ENCODE measurements at regions not wholly inside any gene's neighbourhood (a gene's known extent, or its start where the extent isn't known, plus 50 kb on each side); places are given as distances from the start of the nearest gene placed in this dataset.

DNA sequence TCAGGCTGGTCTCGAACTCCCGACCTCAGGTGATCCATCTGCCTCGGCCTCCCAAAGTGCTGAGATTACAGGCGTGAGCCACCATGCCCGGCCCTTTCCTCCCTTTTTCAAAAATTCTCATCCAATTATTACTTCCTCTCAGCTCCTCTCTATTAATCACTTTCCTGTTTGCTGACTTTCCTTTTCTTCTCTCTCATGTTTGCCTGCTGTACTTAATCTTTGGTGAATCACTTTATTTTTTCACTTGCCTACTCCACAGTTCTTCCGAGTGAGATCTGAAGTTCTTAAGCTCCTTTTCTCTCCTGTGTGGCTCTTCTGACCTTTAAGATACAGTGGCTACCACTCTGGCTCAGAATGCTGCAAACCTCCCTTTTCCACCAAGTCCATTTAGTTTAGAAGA lies 126.3 kb upstream of the SERTAD2 start:
- TF ChIP-seq, protein P1, sequence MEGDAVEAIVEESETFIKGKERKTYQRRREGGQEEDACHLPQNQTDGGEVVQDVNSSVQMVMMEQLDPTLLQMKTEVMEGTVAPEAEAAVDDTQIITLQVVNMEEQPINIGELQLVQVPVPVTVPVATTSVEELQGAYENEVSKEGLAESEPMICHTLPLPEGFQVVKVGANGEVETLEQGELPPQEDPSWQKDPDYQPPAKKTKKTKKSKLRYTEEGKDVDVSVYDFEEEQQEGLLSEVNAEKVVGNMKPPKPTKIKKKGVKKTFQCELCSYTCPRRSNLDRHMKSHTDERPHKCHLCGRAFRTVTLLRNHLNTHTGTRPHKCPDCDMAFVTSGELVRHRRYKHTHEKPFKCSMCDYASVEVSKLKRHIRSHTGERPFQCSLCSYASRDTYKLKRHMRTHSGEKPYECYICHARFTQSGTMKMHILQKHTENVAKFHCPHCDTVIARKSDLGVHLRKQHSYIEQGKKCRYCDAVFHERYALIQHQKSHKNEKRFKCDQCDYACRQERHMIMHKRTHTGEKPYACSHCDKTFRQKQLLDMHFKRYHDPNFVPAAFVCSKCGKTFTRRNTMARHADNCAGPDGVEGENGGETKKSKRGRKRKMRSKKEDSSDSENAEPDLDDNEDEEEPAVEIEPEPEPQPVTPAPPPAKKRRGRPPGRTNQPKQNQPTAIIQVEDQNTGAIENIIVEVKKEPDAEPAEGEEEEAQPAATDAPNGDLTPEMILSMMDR (IDR thresholded peaks at IDR 0.05; ENCODE audit: extremely low read depth in 1 of 2, insufficient read depth in 1 of 2, low read depth in 1 of 2, low read length in 2 of 2): no peak
- peak; percentile 25 for TF ChIP-seq POLR2AphosphoS5 (IDR thresholded peaks at IDR 0.05; ENCODE audit: insufficient read depth, low read depth, low read length)
- no peak for TF ChIP-seq JUN (IDR thresholded peaks at IDR 0.05; ENCODE audit: borderline replicate concordance, insufficient read depth, insufficient read length, low read depth)
- TF ChIP-seq POLR2A (IDR thresholded peaks at IDR 0.05; ENCODE audit: low read depth, low read length): no peak
- peak; percentile 72 for TF ChIP-seq FOS (IDR thresholded peaks at IDR 0.05; ENCODE audit: borderline replicate concordance, insufficient read depth, low read length)

Measured in endothelial cell of umbilical vein (primary cell).